ENCODE measurements at regions not wholly inside any gene's neighbourhood (a gene's known extent, or its start where the extent isn't known, plus 50 kb on each side); places are given as distances from the start of the nearest gene placed in this dataset.
A peak's percentile ranks its signal among the peaks of the same experiment; 100 is the strongest.

DNA sequence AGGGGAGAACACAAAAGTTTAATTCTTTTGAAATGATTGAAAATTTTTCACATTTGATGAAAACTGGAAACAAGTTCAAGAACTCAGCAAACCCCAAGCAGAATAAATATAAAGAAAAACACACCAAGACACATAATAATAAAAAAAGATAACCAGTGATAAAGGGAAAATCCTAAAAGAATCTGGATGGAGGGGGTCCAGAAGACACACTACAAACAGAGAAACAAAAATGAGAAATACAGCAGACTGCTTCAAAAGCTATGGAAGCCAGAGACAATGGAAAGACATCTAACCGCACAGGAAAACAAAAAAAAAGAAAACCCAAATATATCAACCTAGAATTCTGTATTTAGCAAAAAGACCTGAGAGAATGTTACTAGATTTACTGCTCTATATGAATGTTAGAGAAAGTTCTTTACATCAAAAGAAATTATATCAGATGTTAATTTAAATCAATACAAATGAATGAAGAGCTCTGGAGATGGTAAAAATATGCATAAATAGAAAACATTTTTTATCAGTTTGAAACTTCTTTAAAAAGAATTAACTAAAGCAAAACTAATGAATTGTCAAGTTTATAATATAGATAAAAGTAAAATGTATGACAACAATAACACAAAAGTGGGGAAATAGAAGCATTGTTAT, 310.7 kb upstream of the PREP start:
- no peaks in the 10 kb centered on the region for H3K27me3 ChIP-seq (ENCODE audit: insufficient read depth, low read length)
- no peak overlapping the region for H3K4me3 ChIP-seq (ENCODE audit: insufficient read depth, low read depth, low read length)
- H3K36me3 Mint-ChIP-seq (ENCODE audit: low read depth, unreplicated experiment): peaks cover 3% of the 10 kb centered on the region
- H3K4me1 ChIP-seq (ENCODE audit: insufficient read depth, low read length): no peaks in the 10 kb centered on the region
- no peaks in the 10 kb centered on the region for H3K27me3 Mint-ChIP-seq (ENCODE audit: low read depth, unreplicated experiment)
- H3K4me1 Mint-ChIP-seq (ENCODE audit: low read depth, unreplicated experiment): peaks cover 7% of the 10 kb centered on the region
- H2AFZ ChIP-seq (ENCODE audit: low read depth, low read length): no peak overlapping the region
- no peaks in the 10 kb centered on the region for H3K79me2 ChIP-seq (ENCODE audit: insufficient read depth, low read length)
- no peak overlapping the region for H3K9ac ChIP-seq (ENCODE audit: low read length)
- FAIRE-seq (no peak), DNase-seq (ENCODE audit: low read depth) (no peak)
- H3K27ac Mint-ChIP-seq (ENCODE audit: unreplicated experiment): no peak overlapping the region
- no peak overlapping the region for H3K27ac ChIP-seq (ENCODE audit: low read depth, low read length)
- no peaks in the 10 kb centered on the region for H3K9me3 ChIP-seq (ENCODE audit: insufficient read depth, low read depth, low read length)
- H3K36me3 ChIP-seq (ENCODE audit: insufficient read depth, low read length): no peaks in the 10 kb centered on the region
- peaks cover 23% of the 10 kb centered on the region for H3K9me3 Mint-ChIP-seq (ENCODE audit: unreplicated experiment)
- no peak for TF ChIP-seq EZH2 (IDR thresholded peaks at IDR 0.05; ENCODE audit: insufficient read depth, low read length)
- TF ChIP-seq, protein P1, sequence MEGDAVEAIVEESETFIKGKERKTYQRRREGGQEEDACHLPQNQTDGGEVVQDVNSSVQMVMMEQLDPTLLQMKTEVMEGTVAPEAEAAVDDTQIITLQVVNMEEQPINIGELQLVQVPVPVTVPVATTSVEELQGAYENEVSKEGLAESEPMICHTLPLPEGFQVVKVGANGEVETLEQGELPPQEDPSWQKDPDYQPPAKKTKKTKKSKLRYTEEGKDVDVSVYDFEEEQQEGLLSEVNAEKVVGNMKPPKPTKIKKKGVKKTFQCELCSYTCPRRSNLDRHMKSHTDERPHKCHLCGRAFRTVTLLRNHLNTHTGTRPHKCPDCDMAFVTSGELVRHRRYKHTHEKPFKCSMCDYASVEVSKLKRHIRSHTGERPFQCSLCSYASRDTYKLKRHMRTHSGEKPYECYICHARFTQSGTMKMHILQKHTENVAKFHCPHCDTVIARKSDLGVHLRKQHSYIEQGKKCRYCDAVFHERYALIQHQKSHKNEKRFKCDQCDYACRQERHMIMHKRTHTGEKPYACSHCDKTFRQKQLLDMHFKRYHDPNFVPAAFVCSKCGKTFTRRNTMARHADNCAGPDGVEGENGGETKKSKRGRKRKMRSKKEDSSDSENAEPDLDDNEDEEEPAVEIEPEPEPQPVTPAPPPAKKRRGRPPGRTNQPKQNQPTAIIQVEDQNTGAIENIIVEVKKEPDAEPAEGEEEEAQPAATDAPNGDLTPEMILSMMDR (IDR thresholded peaks at IDR 0.05; ENCODE audit: insufficient read depth, low read depth, low read length): no peak
- H3K4me2 ChIP-seq (ENCODE audit: low read length): no peak overlapping the region
- H4K20me1 ChIP-seq (ENCODE audit: insufficient read depth, low read length): no peaks in the 10 kb centered on the region
- no peak overlapping the region for H3K4me3 Mint-ChIP-seq (ENCODE audit: unreplicated experiment)

DNA sequence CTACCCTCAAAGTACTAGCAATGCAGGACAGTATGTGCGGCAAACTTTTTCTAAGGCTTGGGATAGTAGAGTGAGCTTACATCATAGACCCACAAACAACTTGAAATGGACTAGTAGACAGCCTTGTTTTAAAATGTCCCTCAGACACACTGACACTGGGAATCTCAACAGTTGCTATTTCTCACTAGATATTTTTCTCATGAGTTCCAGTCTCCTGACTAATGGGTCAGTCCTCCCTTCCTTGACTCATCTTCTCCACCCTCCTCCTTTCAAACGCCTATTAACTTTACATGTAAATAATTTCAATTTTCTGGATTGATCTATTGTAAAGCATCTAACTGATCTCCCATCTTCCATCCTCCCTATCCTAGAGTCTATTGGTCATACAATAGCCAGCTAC, 308.3 kb upstream of the PREP start:
- Mint-ChIP-seq H3K27me3 (ENCODE audit: low read depth, unreplicated experiment) (no peaks in the 10 kb centered on the region), H3K4me3 (ENCODE audit: unreplicated experiment) (no peak overlapping the region), H3K9me3 (ENCODE audit: unreplicated experiment) (peaks cover 20% of the 10 kb centered on the region), H3K27ac (ENCODE audit: unreplicated experiment) (peak overlapping the region; percentile 59), H3K36me3 (ENCODE audit: low read depth, unreplicated experiment) (peaks cover 3% of the 10 kb centered on the region), H3K4me1 (ENCODE audit: low read depth, unreplicated experiment) (peaks cover 7% of the 10 kb centered on the region)
- H3K4me2 ChIP-seq (ENCODE audit: low read length): no peak overlapping the region
- H3K9me3 ChIP-seq (ENCODE audit: insufficient read depth, low read depth, low read length): no peaks in the 10 kb centered on the region
- no peaks in the 10 kb centered on the region for H3K27me3 ChIP-seq (ENCODE audit: insufficient read depth, low read length)
- no peaks in the 10 kb centered on the region for H3K36me3 ChIP-seq (ENCODE audit: insufficient read depth, low read length)
- no peak overlapping the region for H3K9ac ChIP-seq (ENCODE audit: low read length)
- no peak overlapping the region for H3K4me3 ChIP-seq (ENCODE audit: insufficient read depth, low read depth, low read length)
- no peak for TF ChIP-seq EZH2 (IDR thresholded peaks at IDR 0.05; ENCODE audit: insufficient read depth, low read length)
- TF ChIP-seq, protein P1 (IDR thresholded peaks at IDR 0.05; ENCODE audit: insufficient read depth, low read depth, low read length): no peak
- peak; percentile 43 for FAIRE-seq
- no peaks in the 10 kb centered on the region for H3K4me1 ChIP-seq (ENCODE audit: insufficient read depth, low read length)
- H4K20me1 ChIP-seq (ENCODE audit: insufficient read depth, low read length): no peaks in the 10 kb centered on the region
- no peaks in the 10 kb centered on the region for H3K79me2 ChIP-seq (ENCODE audit: insufficient read depth, low read length)
- DNase-seq (ENCODE audit: low read depth): peak; percentile 16
- H3K27ac ChIP-seq (ENCODE audit: low read depth, low read length): no peak overlapping the region
- no peak overlapping the region for H2AFZ ChIP-seq (ENCODE audit: low read depth, low read length)

DNA sequence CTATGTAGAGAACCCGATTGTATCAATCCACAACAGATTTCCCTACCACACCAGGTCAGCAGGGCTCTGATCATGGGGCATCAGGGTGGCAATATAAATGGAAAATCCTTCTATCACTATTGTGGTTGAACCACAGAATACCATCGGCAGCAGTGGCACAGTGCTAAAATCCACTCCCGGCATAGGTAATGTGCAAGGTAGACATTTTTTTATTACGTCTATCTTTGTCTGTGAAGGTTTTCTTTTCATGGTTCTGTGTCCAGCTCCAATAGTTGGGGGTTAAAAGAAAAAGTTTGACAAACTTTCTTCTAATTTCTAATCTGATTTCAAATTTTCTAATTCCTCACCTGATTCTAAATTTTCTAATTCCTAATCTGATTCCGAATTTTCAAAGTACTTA, 302.7 kb upstream of the PREP start:
- Mint-ChIP-seq H3K36me3 (ENCODE audit: low read depth, unreplicated experiment) (no peaks in the 10 kb centered on the region), H3K9me3 (ENCODE audit: unreplicated experiment) (peaks cover 5% of the 10 kb centered on the region), H3K4me3 (ENCODE audit: unreplicated experiment) (no peak overlapping the region), H3K27me3 (ENCODE audit: low read depth, unreplicated experiment) (no peaks in the 10 kb centered on the region), H3K27ac (ENCODE audit: unreplicated experiment) (no peak overlapping the region), H3K4me1 (ENCODE audit: low read depth, unreplicated experiment) (no peaks in the 10 kb centered on the region)
- Histone ChIP-seq H3K4me1 (ENCODE audit: insufficient read depth, low read length) (no peaks in the 10 kb centered on the region), H2AFZ (ENCODE audit: low read depth, low read length) (no peak overlapping the region), H3K27ac (ENCODE audit: low read depth, low read length) (no peak overlapping the region), H3K4me3 (ENCODE audit: insufficient read depth, low read depth, low read length) (no peak overlapping the region), H3K27me3 (ENCODE audit: insufficient read depth, low read length) (no peaks in the 10 kb centered on the region), H3K4me2 (ENCODE audit: low read length) (no peak overlapping the region), H3K9me3 (ENCODE audit: insufficient read depth, low read depth, low read length) (no peaks in the 10 kb centered on the region), H3K36me3 (ENCODE audit: insufficient read depth, low read length) (no peaks in the 10 kb centered on the region), H4K20me1 (ENCODE audit: insufficient read depth, low read length) (no peaks in the 10 kb centered on the region), H3K9ac (ENCODE audit: low read length) (no peak overlapping the region), H3K79me2 (ENCODE audit: insufficient read depth, low read length) (no peaks in the 10 kb centered on the region)
- FAIRE-seq (no peak), DNase-seq (ENCODE audit: low read depth) (no peak)
- TF ChIP-seq EZH2 (IDR thresholded peaks at IDR 0.05; ENCODE audit: insufficient read depth, low read length): no peak
- TF ChIP-seq, protein P1 (IDR thresholded peaks at IDR 0.05; ENCODE audit: insufficient read depth, low read depth, low read length): no peak
